SK-N-SH treated with all-trans-retinoic acid at 6 μM for 48 hours (cell line): ENCODE measurements at regions not wholly inside any gene's neighbourhood (a gene's known extent, or its start where the extent isn't known, plus 50 kb on each side); places are given as distances from the start of the nearest gene placed in this dataset.

Experiments
- ARNTL ChIP-seq: fragments of 450-650 bp; formaldehyde crosslinking; IDR thresholded peaks from 2 replicates; pipeline ENCODE4 v1.5.0; 2020; ENCODE audit warnings: low read depth, mild to moderate bottlenecking, moderate library complexity, borderline replicate concordance
- ESRRG ChIP-seq: fragments of 250-450 bp; sonication (Bioruptor Pico); IDR thresholded peaks from 2 replicates; pipeline ENCODE4 v1.6.1; 2021; ENCODE audit warnings: mild to moderate bottlenecking
- RARB ChIP-seq: fragments of 250-450 bp; sonication (Bioruptor Pico); IDR thresholded peaks from 2 replicates; pipeline ENCODE4 v1.8.0; 2021; ENCODE audit warnings: mild to moderate bottlenecking, moderate library complexity
- SNAI2 ChIP-seq: fragments of 250-450 bp; sonication (Bioruptor Pico); IDR thresholded peaks from 2 replicates; pipeline ENCODE4 v1.5.0; 2020; ENCODE audit warnings: mild to moderate bottlenecking, moderate library complexity
- TOX ChIP-seq: fragments of 250-450 bp; sonication (Bioruptor Pico); IDR thresholded peaks from 2 replicates; pipeline ENCODE4 v1.8.0; 2021; ENCODE audit warnings: mild to moderate bottlenecking, moderate library complexity, borderline replicate concordance
- ZFP30 ChIP-seq: fragments of 450-650 bp; formaldehyde crosslinking; IDR thresholded peaks from 2 replicates; pipeline ENCODE4 v1.5.0; 2022; ENCODE audit warnings: mild to moderate bottlenecking, moderate library complexity
- ZNF565 ChIP-seq: fragments of 450-650 bp; formaldehyde crosslinking; conservative IDR thresholded peaks from 2 replicates; pipeline ENCODE4 v1.5.0; 2020; ENCODE audit warnings: low read depth, mild to moderate bottlenecking, moderate library complexity
- ZNF70 ChIP-seq: fragments of 450-650 bp; formaldehyde crosslinking; IDR thresholded peaks from 2 replicates; pipeline ENCODE4 v1.5.0; 2020; ENCODE audit warnings: mild to moderate bottlenecking, moderate library complexity
- ZNF8 ChIP-seq: fragments of 450-650 bp; formaldehyde crosslinking; IDR thresholded peaks from 2 replicates; pipeline ENCODE4 v1.5.0; 2020; ENCODE audit warnings: mild to moderate bottlenecking, moderate library complexity
- TF ChIP-seq, protein P1 (sequence below): fragments of 250-450 bp; sonication (Bioruptor Pico); IDR thresholded peaks from 2 replicates; pipeline ENCODE4 v1.8.0; 2020; ENCODE audit warnings: mild to moderate bottlenecking, moderate library complexity, borderline replicate concordance
- TF ChIP-seq, protein P2 (sequence below): fragments of 250-450 bp; sonication (Bioruptor Pico); IDR thresholded peaks from 2 replicates; pipeline ENCODE4 v1.5.1; 2021; ENCODE audit warnings: mild to moderate bottlenecking, moderate library complexity
- TF ChIP-seq, protein P3 (sequence below): fragments of 250-450 bp; sonication (Bioruptor Pico); IDR thresholded peaks from 2 replicates; pipeline ENCODE4 v1.5.1; 2020; ENCODE audit warnings: low read depth, mild to moderate bottlenecking, moderate library complexity
- TF ChIP-seq, protein P4 (sequence below): fragments of 250-450 bp; sonication (Bioruptor Pico); IDR thresholded peaks from 2 replicates; pipeline ENCODE4 v1.5.0; 2020; ENCODE audit warnings: mild to moderate bottlenecking, moderate library complexity

DNA sequence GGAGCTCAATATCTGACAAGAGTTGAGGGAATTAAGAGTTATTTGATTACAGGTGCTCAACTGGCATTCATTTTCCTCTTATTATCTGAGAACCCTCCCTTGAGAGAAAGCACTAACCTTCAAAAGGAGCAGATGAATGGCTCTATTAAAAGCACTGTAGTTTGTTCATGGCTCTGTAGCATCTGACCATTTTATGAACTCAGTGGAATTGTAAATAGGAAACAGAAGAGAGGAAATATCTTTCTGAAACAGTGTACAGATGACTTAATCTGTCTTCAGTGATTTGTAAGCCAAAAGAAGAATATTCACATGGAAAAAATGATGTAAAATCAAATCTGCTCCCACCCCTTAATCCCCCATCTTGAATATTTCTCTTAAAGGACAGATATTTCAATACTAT lies 810.4 kb upstream of the GRAMD2B start:
- TF ChIP-seq ZFP30 (CRISPR knock-in tag) (no peak), ESRRG (CRISPR knock-in tag) (no peak), ZNF8 (CRISPR knock-in tag) (no peak), ZNF565 (CRISPR knock-in tag) (no peak), SNAI2 (CRISPR knock-in tag) (no peak), RARB (CRISPR knock-in tag) (no peak), ARNTL (CRISPR knock-in tag) (no peak), ZNF70 (no peak), TOX (CRISPR knock-in tag) (no peak)
- TF ChIP-seq, protein P1, sequence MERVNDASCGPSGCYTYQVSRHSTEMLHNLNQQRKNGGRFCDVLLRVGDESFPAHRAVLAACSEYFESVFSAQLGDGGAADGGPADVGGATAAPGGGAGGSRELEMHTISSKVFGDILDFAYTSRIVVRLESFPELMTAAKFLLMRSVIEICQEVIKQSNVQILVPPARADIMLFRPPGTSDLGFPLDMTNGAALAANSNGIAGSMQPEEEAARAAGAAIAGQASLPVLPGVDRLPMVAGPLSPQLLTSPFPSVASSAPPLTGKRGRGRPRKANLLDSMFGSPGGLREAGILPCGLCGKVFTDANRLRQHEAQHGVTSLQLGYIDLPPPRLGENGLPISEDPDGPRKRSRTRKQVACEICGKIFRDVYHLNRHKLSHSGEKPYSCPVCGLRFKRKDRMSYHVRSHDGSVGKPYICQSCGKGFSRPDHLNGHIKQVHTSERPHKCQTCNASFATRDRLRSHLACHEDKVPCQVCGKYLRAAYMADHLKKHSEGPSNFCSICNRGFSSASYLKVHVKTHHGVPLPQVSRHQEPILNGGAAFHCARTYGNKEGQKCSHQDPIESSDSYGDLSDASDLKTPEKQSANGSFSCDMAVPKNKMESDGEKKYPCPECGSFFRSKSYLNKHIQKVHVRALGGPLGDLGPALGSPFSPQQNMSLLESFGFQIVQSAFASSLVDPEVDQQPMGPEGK (CRISPR knock-in tag), result no peak
- TF ChIP-seq, protein P2, sequence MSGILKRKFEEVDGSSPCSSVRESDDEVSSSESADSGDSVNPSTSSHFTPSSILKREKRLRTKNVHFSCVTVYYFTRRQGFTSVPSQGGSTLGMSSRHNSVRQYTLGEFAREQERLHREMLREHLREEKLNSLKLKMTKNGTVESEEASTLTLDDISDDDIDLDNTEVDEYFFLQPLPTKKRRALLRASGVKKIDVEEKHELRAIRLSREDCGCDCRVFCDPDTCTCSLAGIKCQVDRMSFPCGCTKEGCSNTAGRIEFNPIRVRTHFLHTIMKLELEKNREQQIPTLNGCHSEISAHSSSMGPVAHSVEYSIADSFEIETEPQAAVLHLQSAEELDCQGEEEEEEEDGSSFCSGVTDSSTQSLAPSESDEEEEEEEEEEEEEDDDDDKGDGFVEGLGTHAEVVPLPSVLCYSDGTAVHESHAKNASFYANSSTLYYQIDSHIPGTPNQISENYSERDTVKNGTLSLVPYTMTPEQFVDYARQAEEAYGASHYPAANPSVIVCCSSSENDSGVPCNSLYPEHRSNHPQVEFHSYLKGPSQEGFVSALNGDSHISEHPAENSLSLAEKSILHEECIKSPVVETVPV (CRISPR knock-in tag), result no peak
- TF ChIP-seq, protein P3, sequence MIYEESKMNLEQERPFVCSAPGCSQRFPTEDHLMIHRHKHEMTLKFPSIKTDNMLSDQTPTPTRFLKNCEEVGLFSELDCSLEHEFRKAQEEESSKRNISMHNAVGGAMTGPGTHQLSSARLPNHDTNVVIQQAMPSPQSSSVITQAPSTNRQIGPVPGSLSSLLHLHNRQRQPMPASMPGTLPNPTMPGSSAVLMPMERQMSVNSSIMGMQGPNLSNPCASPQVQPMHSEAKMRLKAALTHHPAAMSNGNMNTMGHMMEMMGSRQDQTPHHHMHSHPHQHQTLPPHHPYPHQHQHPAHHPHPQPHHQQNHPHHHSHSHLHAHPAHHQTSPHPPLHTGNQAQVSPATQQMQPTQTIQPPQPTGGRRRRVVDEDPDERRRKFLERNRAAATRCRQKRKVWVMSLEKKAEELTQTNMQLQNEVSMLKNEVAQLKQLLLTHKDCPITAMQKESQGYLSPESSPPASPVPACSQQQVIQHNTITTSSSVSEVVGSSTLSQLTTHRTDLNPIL, result no peak
- TF ChIP-seq, protein P4, sequence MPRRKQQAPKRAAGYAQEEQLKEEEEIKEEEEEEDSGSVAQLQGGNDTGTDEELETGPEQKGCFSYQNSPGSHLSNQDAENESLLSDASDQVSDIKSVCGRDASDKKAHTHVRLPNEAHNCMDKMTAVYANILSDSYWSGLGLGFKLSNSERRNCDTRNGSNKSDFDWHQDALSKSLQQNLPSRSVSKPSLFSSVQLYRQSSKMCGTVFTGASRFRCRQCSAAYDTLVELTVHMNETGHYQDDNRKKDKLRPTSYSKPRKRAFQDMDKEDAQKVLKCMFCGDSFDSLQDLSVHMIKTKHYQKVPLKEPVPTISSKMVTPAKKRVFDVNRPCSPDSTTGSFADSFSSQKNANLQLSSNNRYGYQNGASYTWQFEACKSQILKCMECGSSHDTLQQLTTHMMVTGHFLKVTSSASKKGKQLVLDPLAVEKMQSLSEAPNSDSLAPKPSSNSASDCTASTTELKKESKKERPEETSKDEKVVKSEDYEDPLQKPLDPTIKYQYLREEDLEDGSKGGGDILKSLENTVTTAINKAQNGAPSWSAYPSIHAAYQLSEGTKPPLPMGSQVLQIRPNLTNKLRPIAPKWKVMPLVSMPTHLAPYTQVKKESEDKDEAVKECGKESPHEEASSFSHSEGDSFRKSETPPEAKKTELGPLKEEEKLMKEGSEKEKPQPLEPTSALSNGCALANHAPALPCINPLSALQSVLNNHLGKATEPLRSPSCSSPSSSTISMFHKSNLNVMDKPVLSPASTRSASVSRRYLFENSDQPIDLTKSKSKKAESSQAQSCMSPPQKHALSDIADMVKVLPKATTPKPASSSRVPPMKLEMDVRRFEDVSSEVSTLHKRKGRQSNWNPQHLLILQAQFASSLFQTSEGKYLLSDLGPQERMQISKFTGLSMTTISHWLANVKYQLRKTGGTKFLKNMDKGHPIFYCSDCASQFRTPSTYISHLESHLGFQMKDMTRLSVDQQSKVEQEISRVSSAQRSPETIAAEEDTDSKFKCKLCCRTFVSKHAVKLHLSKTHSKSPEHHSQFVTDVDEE (CRISPR knock-in tag), result no peak
